ENCODE measurements at regions not wholly inside any gene's neighbourhood (a gene's known extent, or its start where the extent isn't known, plus 50 kb on each side); places are given as distances from the start of the nearest gene placed in this dataset.

- H3K27ac ChIP-seq, result no peak overlapping the region
- H3K4me1 ChIP-seq, result no peaks in the 10 kb centered on the region
- H3K36me3 ChIP-seq, result no peaks in the 10 kb centered on the region
- no peak for DNase-seq
- intact Hi-C loops (cut with DNase I; ENCODE audit: low total_unique reads), result no loop called here
- no peak overlapping the region for H3K4me3 ChIP-seq
- no peaks in the 10 kb centered on the region for H3K27me3 ChIP-seq
- no peak for TF ChIP-seq CTCF (IDR thresholded peaks at IDR 0.05)
- H3K9me3 ChIP-seq, result no peaks in the 10 kb centered on the region
Observed at GRCh38 chr1:119312500-119312899, 56.1 kb upstream of the HAO2 start.

GRCh38 chr1:119314001-119314796 is 54.4 kb upstream of the HAO2 start:
- DNase-seq, result no peak
- TF ChIP-seq CTCF (IDR thresholded peaks at IDR 0.05), result no peak
- H3K4me3 ChIP-seq, result no peak overlapping the region
- no peaks in the 10 kb centered on the region for H3K9me3 ChIP-seq
- H3K27me3 ChIP-seq, result no peaks in the 10 kb centered on the region
- no peak overlapping the region for H3K27ac ChIP-seq
- intact Hi-C loops (cut with DNase I; ENCODE audit: low total_unique reads), result no loop called here
- no peaks in the 10 kb centered on the region for H3K4me1 ChIP-seq
- H3K36me3 ChIP-seq, result no peaks in the 10 kb centered on the region

GRCh38 chr1:119316870-119317416 is 51.6 kb upstream of the HAO2 start:
- DNase-seq, result no peak
- H3K27me3 ChIP-seq, result no peaks in the 10 kb centered on the region
- no peaks in the 10 kb centered on the region for H3K4me1 ChIP-seq
- H3K36me3 ChIP-seq, result no peaks in the 10 kb centered on the region
- no peak for TF ChIP-seq CTCF (IDR thresholded peaks at IDR 0.05)
- H3K4me3 ChIP-seq, result no peak overlapping the region
- intact Hi-C loops (cut with DNase I; ENCODE audit: low total_unique reads), result no loop called here
- no peaks in the 10 kb centered on the region for H3K9me3 ChIP-seq
- H3K27ac ChIP-seq, result no peak overlapping the region

- intact Hi-C loops (cut with DNase I; ENCODE audit: low total_unique reads), result no loop called here
- H3K27me3 ChIP-seq, result no peaks in the 10 kb centered on the region
- no peak overlapping the region for H3K4me3 ChIP-seq
- no peak overlapping the region for H3K27ac ChIP-seq
- H3K36me3 ChIP-seq, result no peaks in the 10 kb centered on the region
- DNase-seq, result no peak
- H3K9me3 ChIP-seq, result no peaks in the 10 kb centered on the region
- no peaks in the 10 kb centered on the region for H3K4me1 ChIP-seq
- TF ChIP-seq CTCF (IDR thresholded peaks at IDR 0.05), result no peak
Observed at GRCh38 chr1:119318466-119319309, 49.9 kb upstream of the HAO2 start.
